AG04450 (cell line): ENCODE measurements at regions not wholly inside any gene's neighbourhood (a gene's known extent, or its start where the extent isn't known, plus 50 kb on each side); places are given as distances from the start of the nearest gene placed in this dataset.

Experiments
- CTCF ChIA-PET: fragments of 300-600, 350-600 bp; formaldehyde crosslinking; extraction: SDS; loops from one replicate; lab custom pipeline; 2022; ENCODE audit warnings: antibody characterized with exemption, inconsistent platforms; lab: Charles Lee
- POLR2A ChIA-PET: fragments of 350-600 bp; formaldehyde crosslinking; extraction: SDS; loops from one replicate; lab custom pipeline; 2021; ENCODE audit warnings: antibody characterized with exemption, inconsistent platforms; lab: Yijun Ruan, JAX
- DNase-seq: peaks from one replicate; pipeline ENCODE4 v3.0.0-alpha.2; 2011; ENCODE audit warnings: low read depth, low spot score
- H3K27ac ChIP-seq: one replicate; pipeline ENCODE4 v1.5.1; 2012; ENCODE audit warnings: low read depth, low read length, control low read depth
- H3K27me3 ChIP-seq: one replicate; pipeline ENCODE4 v1.6.0; 2012; ENCODE audit warnings: low read length; ENCODE audit not compliant: control insufficient read depth, insufficient read depth
- H3K4me3 ChIP-seq: 2 replicates; pipeline ENCODE4 v1.5.1; 2011; ENCODE audit warnings: mild to moderate bottlenecking, low read depth, low read length, control low read depth
- H3K9me3 ChIP-seq: 2 replicates; pipeline ENCODE4 v1.5.1; 2012; ENCODE audit warnings: low read length; ENCODE audit not compliant: control insufficient read depth, insufficient read depth
- TF ChIP-seq, protein P1 (sequence below): IDR thresholded peaks from 2 replicates; pipeline ENCODE4 v1.5.1; 2011; ENCODE audit warnings: low read depth, low read length, control low read depth, inconsistent platforms

GRCh38 chr6:86255973-86256372 is 613.3 kb upstream of the SYNCRIP start:
- Histone ChIP-seq H3K27ac (no peak overlapping the region), H3K27me3 (no peaks in the 10 kb centered on the region), H3K9me3 (peaks cover 3% of the 10 kb centered on the region; the same call in 1 of the 2 replicates), H3K4me3 (no peak overlapping the region)
- POLR2A ChIA-PET, result no interaction called here
- TF ChIP-seq, protein P1, sequence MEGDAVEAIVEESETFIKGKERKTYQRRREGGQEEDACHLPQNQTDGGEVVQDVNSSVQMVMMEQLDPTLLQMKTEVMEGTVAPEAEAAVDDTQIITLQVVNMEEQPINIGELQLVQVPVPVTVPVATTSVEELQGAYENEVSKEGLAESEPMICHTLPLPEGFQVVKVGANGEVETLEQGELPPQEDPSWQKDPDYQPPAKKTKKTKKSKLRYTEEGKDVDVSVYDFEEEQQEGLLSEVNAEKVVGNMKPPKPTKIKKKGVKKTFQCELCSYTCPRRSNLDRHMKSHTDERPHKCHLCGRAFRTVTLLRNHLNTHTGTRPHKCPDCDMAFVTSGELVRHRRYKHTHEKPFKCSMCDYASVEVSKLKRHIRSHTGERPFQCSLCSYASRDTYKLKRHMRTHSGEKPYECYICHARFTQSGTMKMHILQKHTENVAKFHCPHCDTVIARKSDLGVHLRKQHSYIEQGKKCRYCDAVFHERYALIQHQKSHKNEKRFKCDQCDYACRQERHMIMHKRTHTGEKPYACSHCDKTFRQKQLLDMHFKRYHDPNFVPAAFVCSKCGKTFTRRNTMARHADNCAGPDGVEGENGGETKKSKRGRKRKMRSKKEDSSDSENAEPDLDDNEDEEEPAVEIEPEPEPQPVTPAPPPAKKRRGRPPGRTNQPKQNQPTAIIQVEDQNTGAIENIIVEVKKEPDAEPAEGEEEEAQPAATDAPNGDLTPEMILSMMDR, result no peak
- no peak for DNase-seq
- CTCF ChIA-PET, result no interaction called here

GRCh38 chr6:86251106-86251505 is 608.4 kb upstream of the SYNCRIP start:
- no peak overlapping the region for H3K4me3 ChIP-seq
- TF ChIP-seq, protein P1, result no peak
- DNase-seq, result no peak
- H3K9me3 ChIP-seq, result peaks cover 6% of the 10 kb centered on the region
- ChIA-PET CTCF (no interaction called here), POLR2A (no interaction called here)
- H3K27me3 ChIP-seq, result no peaks in the 10 kb centered on the region
- no peak overlapping the region for H3K27ac ChIP-seq

DNA sequence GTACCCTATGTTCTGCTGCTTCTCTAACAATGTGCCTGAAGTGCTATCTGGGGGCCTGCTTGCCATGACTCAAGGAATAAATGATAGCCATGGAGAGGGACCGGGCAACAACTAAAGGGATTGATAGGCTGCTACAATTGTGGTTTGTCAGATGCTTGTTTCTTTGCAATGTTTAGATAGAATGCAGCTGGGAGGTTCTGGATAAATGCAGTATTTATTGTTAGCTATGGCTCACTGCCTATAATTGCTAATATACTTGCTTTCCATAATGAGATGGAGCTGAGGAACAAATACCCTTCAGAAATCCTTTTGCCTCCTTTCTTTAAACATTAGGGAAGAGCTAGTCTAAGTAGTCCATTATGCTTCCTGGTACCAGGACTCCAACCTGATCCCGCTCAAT is 575.2 kb upstream of the SYNCRIP start:
- H3K4me3 ChIP-seq, result no peak overlapping the region
- H3K9me3 ChIP-seq, result no peaks in the 10 kb centered on the region
- no peak for DNase-seq
- no peaks in the 10 kb centered on the region for H3K27me3 ChIP-seq
- TF ChIP-seq, protein P1, result no peak
- ChIA-PET POLR2A (no interaction called here), CTCF (no interaction called here)
- no peak overlapping the region for H3K27ac ChIP-seq

GRCh38 chr6:86215323-86215722 is 572.6 kb upstream of the SYNCRIP start:
- Histone ChIP-seq H3K9me3 (no peaks in the 10 kb centered on the region), H3K27me3 (no peaks in the 10 kb centered on the region), H3K27ac (no peak overlapping the region), H3K4me3 (no peak overlapping the region)
- POLR2A ChIA-PET, result no interaction called here
- no peak for DNase-seq
- TF ChIP-seq, protein P1, result no peak
- CTCF ChIA-PET, result no interaction called here

- no peak overlapping the region for H3K4me3 ChIP-seq
- ChIA-PET CTCF (no interaction called here), POLR2A (no interaction called here)
- no peaks in the 10 kb centered on the region; the same call in 1 of the 2 replicates for H3K9me3 ChIP-seq
- TF ChIP-seq, protein P1, result no peak
- no peaks in the 10 kb centered on the region for H3K27me3 ChIP-seq
- H3K27ac ChIP-seq, result no peak overlapping the region
- no peak for DNase-seq
Observed at GRCh38 chr6:86205980-86206379, 563.3 kb upstream of the SYNCRIP start.
